ENCODE measurements at regions not wholly inside any gene's neighbourhood (a gene's known extent, or its start where the extent isn't known, plus 50 kb on each side); places are given as distances from the start of the nearest gene placed in this dataset.
"Not testable (repeated sequence)": the region's sequence is repeated elsewhere in the genome, so short reads cannot be mapped to it uniquely, and the experiment has no call there.

GRCh38 chr10:3658766-3659165, 126.2 kb downstream of the KLF6 start:
- DNase-seq, result no peak

- no peak for DNase-seq
These were observed 128.8 kb downstream of the KLF6 start for GRCh38 chr10:3656214-3656613.

DNA sequence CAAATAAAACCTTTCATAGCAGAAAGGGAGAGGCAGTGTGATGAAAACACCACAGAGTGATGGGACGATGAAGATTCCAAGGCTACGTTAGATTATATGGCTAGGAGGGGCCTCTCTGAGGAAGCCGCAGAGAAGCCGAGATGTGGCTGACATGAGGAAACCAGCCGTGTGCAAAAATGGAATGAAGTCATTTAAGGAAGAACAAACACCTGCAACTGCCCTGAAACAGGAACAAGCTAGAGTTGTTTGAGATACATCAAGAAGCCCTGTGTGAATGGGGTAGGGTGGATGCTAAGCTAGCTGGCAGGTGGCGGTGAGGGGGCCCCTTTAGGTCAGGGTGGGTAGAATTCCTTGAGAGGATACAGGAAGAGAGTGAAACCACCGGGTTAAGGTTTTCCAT, 129.5 kb downstream of the KLF6 start:
- DNase-seq, result no peak

DNA sequence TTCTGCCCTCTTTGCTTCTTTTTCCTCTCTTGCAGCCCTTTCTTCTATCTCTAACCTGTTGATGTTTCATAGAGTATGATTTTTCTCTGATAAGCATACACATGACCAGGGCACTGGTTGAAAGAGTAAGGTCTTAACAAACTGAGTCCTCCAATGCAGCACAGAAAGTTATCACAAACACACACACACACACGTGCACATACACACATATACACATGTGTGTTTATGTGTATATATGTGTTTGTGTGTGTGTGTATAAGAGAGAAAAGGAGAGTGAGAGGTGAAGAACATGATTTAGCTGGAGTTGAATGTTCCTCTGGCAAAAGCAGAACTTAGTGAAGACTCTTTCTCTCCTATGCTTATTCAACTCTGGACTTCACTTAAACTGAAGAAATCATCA, 130.0 kb downstream of the KLF6 start:
- DNase-seq, result no peak

DNA sequence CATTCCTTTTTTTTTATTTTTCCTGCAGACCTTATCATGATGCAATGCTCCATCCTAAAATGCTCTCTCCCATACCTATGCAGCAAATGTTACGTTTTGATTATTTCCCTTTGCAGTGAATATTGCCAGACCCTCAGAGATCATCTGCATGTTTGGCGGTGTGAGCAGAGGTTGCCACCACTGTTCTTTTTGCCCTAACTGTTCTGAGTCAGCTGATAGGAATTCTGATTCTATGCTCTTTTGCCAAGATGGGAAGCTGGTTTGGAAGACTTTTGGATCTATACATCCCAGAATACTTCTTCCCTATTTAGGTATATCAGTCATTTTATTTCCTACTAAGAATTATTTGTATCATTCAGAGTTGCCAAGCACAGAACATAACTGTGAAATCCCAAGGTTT, 130.5 kb downstream of the KLF6 start:
- no peak for DNase-seq

DNA sequence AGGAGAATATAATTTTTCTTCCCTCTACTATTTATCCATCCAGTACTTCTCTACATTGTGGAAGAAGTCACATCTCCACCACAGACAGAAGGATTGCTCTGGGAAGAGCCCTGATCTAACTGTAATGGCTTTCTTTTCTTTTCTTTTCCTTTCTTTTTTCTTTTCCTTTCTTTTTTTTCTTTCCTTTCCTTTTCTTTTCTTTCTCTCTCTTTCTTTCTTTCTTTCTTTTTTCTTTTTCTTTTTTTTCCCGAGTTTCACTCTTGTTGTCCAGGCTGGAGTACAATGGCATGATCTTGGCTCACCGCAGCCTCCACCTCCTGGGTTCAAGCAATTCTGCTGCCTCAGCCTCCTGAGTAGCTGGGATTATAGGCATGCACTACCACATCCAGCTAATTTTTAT, 131.7 kb downstream of the KLF6 start:
- not testable (repeated sequence) for DNase-seq

DNA sequence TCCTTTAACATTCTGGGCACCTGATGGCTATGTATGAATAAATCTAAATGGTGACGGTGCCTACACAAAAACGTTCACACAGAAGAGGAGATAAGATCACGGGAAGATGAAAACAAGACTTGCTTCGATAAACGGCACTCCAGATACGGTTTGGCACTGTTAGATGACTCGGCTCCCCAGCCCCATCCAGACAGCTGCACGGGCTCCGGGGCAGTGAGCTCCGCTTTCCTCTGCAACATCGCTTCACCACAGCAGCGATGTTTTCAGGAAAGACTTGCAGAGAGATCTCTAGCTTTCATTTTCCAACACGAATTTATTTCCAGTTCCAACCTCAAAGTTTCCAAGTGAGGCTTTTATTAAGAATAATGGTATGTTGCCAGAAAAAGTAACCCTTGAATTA, 132.1 kb downstream of the KLF6 start:
- no peak for DNase-seq

GRCh38 chr10:3651969-3652653, 132.9 kb downstream of the KLF6 start:
- no peak for DNase-seq

- DNase-seq, result no peak
These were observed 136.4 kb downstream of the KLF6 start for GRCh38 chr10:3648576-3648975.

- no peak for DNase-seq
These were observed 136.8 kb downstream of the KLF6 start for GRCh38 chr10:3648170-3648569.

DNA sequence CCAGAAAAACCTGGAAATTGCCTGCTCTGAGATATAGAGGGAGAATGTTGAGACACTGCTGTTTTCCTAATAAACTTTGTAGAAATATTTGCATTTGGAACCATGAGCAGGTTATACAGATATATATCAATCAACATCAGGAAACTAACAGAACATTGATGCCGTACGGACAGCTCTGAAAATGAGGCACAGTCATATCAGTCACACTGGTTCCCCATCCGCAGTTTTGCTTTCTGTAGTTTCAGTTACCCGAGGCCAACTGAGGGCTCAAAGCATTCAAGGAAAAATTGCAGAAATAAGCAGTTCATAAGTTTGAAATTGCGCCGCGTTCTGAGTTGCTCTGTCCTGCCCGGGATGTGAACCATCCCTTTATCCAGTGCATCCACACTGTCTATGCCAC, 137.9 kb downstream of the KLF6 start:
- DNase-seq, result no peak

DNA sequence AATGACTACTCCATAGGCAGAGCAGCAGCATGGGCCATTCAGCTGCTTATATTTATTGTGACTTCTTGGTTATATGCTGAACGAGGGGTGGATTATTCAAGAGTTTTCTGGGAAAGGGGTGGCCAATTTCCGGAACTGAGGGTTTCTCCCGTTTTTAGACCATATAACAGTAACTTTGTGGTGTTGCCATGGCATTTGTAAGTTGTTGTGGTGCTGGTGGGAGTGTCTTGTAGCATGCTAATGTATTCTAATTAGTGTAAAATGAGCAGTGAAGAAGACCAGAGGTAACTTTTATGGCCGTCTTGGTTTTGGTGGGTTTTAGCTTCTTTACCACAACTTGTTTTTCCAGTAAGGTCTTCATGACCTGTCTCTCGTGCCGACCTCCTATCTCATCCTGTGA, 139.6 kb downstream of the KLF6 start:
- DNase-seq, result no peak

- no peak for DNase-seq
These were observed 144.2 kb downstream of the KLF6 start for GRCh38 chr10:3640816-3641215.

DNA sequence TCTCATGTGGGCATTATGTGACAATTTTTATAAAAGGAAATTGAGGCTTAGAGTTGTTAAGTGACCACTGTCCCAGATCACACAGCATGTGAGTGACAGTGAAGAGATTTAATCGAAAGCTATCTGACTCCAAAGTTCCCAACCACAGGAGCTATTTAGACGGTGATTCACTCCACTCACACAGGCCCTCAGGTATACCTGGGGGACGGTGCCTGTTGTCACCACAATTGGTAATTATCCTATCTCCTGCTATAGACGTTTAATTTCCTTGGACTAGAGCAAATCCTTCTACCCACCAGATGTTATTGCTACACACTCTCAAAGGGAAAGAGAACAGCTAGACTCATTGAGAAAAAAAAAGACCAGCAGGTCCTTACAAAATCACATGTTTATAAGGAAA, 145.5 kb downstream of the KLF6 start:
- no peak for DNase-seq

GRCh38 chr10:3636356-3637181, 148.4 kb downstream of the KLF6 start:
- no peak for DNase-seq

DNA sequence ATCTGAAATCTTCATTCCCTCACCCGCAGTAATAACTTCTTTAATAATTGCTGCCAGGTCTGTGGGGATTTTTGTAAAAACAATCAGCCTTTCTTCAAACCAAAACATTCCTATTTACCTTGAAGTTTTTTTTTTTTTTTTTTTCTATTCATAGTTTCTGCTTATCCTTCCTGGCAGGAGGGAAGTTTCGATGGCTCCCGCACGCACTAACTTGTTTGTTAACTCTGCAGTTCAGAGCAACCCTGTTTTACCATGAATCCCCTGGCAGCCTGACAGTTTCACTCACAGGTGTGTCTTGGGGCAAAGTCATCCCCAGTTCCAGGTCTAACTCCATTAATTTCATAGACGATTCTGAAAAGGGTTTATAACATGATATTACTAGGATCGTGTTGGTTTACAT, 149.3 kb downstream of the KLF6 start:
- DNase-seq, result no peak

DNA sequence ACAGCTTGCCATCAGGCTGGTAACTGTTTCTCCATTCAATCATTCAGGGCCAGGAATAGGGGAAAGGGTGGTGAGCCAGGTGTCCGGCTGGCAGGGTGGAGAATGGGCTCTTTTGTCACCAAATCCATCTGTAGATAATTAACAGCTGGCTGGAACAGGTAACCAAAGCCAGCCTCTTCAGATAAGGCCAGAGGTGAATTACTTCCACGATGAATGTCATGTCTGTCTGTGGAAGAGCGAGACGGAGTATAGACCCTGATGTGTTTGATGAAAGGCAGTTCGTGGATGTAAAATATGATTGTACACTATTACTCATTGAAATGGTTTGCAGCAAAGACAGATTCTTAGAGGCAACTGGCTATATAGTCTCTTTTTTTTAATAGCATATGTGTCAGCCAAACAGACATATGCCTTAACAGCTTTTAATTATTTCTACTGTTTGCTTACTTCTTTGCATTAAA, 149.8 kb downstream of the KLF6 start:
- no peak for DNase-seq

DNA sequence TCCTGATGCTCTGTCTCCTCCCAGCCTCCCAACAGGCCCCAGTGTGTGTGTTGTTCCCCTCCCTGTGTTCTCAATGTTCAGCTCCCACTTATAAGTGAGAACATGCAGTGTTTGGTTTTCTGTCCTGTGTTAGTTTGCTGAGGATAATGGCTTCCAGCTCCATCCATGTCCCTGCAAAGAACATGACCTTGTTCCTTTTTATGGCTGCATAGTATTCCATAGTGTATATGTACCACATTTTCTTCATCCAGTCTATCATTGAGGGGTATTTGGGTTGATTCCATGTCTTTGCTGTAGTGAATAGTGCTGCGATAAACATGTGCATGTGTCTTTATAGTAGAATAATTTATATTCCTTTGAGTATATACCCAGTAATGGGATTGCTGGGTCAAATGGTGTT, 150.4 kb downstream of the KLF6 start:
- DNase-seq, result not testable (repeated sequence)

DNA sequence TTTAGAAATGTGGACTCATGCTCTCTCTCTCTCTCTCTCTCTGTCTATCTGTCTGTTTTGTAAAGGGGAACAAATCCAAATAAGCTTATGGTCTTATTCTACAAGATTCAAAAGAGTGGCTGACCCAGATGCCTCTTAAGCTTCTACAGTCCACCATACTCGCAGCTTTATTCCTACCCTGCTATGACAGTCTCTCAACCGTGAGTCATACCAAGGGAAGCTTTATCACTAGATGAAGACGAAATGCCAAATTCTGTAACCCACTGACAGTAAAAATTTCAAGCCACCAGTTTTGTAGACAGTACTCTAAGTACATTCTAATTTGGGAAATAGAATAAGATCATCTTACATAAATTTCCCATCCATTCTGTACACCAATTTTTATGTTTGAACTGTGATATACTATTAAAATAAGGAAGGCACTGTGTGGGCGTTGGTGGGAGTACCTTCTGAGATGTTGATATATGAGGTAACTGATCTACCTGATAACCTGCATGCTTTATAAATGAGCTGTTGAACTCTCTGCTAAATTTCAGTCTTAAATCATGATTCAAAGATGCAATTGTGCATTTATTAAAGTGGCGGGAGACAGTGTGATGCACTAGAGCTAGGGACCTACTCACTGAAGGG, 153.2 kb downstream of the KLF6 start:
- no peak for DNase-seq

GRCh38 chr10:3631291-3631690, 153.7 kb downstream of the KLF6 start:
- DNase-seq, result no peak

DNA sequence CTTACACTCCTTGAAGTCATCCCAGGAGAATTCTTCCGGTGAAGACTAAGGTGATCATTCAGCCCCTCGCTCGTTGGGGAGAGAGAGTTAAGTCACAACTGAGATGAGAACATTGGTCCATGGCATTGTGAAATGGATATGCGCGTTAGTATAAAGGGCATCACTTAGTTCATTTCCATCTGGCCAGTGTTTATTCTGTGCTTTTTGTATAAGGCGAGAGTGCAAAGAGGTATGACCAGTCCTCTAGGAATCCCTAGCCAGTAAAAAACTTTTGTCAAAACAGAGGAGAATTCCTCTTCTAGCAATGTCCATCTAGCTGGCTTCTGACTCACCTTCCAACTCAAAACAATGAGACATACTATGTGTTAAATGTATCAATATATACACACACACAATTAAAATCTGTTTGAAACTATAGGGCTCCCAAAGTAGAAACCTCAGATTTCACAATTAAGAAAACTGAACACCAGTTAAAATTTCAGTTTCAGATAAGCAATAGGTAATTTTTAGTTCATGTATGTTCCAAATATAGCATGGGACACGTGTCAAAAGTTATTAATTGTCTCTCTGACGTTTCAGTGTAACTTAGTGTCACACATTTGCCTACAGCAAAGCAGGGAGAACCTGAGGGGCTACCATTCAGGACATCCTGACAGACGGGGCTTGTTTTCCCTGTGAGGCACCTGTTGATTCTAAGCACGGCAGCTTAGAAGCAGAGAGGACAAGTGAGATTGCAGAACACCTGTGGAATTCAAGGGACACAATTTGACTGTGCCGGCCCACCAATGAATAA, 158.9 kb downstream of the KLF6 start:
- no peak for DNase-seq

DNA sequence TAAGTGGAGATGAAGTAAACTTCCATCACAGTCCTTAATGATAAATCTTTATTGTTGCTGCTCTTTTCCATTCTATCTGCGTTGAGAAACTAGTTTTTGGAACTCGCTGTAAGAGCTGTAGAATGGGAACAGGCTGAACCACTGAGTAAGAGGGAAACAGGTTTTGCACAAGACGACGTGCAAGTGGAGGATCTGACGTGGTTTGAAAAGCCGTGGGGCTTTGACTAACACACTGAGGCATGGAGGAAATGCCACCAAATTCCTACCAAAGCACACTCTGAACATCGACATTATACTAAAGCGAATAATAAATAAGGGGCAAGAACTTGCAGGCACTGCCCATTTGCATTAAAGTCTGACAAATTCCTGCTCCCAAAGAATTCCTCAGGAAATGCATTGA, 160.6 kb downstream of the KLF6 start:
- no peak for DNase-seq

- DNase-seq, result no peak
These were observed 161.3 kb downstream of the KLF6 start for GRCh38 chr10:3623746-3624145.
